CD14-positive monocyte (primary cell): ENCODE measurements at regions not wholly inside any gene's neighbourhood (a gene's known extent, or its start where the extent isn't known, plus 50 kb on each side); places are given as distances from the start of the nearest gene placed in this dataset.

Experiments
- DNase-seq, 3 donors: peaks; one replicate each; pipeline ENCODE4 v3.0.0-alpha.2; 2011 to 2022
- H2AFZ ChIP-seq: 2 replicates; pipeline ENCODE4 v1.6.0; 2012; ENCODE audit warnings: mild to moderate bottlenecking, low read depth, low read length, inconsistent platforms; ENCODE audit not compliant: insufficient read depth, poor library complexity, severe bottlenecking
- H3K27ac ChIP-seq, 2 donors: 1 replicate in 1 of 2; 2 replicates in 1 of 2; pipeline ENCODE4 v1.5.1; 2012 to 2013; ENCODE audit warnings: low read length in 2 of 2, control low read depth in 1 of 2, inconsistent platforms in 1 of 2, low read depth in 1 of 2, mild to moderate bottlenecking in 1 of 2
- H3K27me3 ChIP-seq, 2 donors: one replicate each; pipeline versions ENCODE4 v1.6.0 to v1.6.1; 2011 to 2013; ENCODE audit warnings: low read length in 2 of 2; ENCODE audit not compliant: control insufficient read depth in 2 of 2, insufficient read depth in 2 of 2
- H3K36me3 ChIP-seq, 2 donors: replicated peaks in 1 of 2; 1 replicate in 1 of 2; 2 replicates in 1 of 2; pipeline versions ENCODE4 v1.5.1 to v1.6.1; 2012 to 2013; ENCODE audit warnings: low read length in 2 of 2, control low read depth in 1 of 2, inconsistent platforms in 1 of 2, mild to moderate bottlenecking in 1 of 2; ENCODE audit not compliant: insufficient read depth in 2 of 2, control insufficient read depth in 1 of 2
- H3K4me1 ChIP-seq, 2 donors: 1 replicate in 1 of 2; 2 replicates in 1 of 2; pipeline versions ENCODE4 v1.5.1 to v1.6.1; 2012 to 2013; ENCODE audit warnings: low read length in 2 of 2, control low read depth in 1 of 2, inconsistent platforms in 1 of 2, mild to moderate bottlenecking in 1 of 2, moderate library complexity in 1 of 2; ENCODE audit not compliant: insufficient read depth in 2 of 2, control insufficient read depth in 1 of 2
- H3K4me2 ChIP-seq: replicated peaks from 2 replicates; pipeline ENCODE3; 2012; ENCODE audit warnings: low read length, moderate library complexity, mild to moderate bottlenecking; ENCODE audit not compliant: poor library complexity, severe bottlenecking; ENCODE audit errors: extremely low read depth
- H3K4me3 ChIP-seq, 3 experiments: fragments of 200-600 bp in 1 of 3; sonication (generic) in 1 of 3; replicated peaks in 1 of 3; 1 replicate in 2 of 3; 2 replicates in 1 of 3; pipeline ENCODE4 v1.5.1; 2011 to 2013; ENCODE audit warnings: low read length in 3 of 3, mild to moderate bottlenecking in 3 of 3, control low read depth in 2 of 3, low read depth in 2 of 3, inconsistent platforms in 1 of 3, moderate library complexity in 1 of 3
- H3K79me2 ChIP-seq: 2 replicates; pipeline ENCODE4 v1.6.0; 2012; ENCODE audit warnings: mild to moderate bottlenecking, control low read depth, inconsistent platforms, low read length, moderate library complexity; ENCODE audit not compliant: insufficient read depth
- H3K9ac ChIP-seq: 2 replicates; pipeline ENCODE4 v1.6.0; 2017; ENCODE audit warnings: low read length, mild to moderate bottlenecking; ENCODE audit not compliant: insufficient read depth, poor library complexity, severe bottlenecking
- H3K9me3 ChIP-seq, 2 donors: replicated peaks in 1 of 2; 1 replicate in 1 of 2; 2 replicates in 1 of 2; pipeline versions ENCODE4 v1.5.1 to v1.6.1; 2012 to 2013; ENCODE audit warnings: low read length in 2 of 2, control low read depth in 1 of 2; ENCODE audit not compliant: control insufficient read depth in 1 of 2, insufficient read depth in 1 of 2
- H4K20me1 ChIP-seq: 2 replicates; pipeline ENCODE4 v1.6.0; 2012; ENCODE audit warnings: mild to moderate bottlenecking, low read length, control low read depth, moderate library complexity; ENCODE audit not compliant: insufficient read depth
- H3K27ac Mint-ChIP-seq, 7 donors: one replicate each; pipeline ENCODE4 v1.8.0; 2020; ENCODE audit warnings: mild to moderate bottlenecking in 7 of 7, mixed read lengths in 7 of 7, moderate library complexity in 6 of 7, inconsistent platforms in 2 of 7
- H3K27me3 Mint-ChIP-seq, 3 donors: one replicate each; pipeline ENCODE4 v1.8.0; 2021 to 2022; ENCODE audit warnings: low read depth in 3 of 3, mild to moderate bottlenecking in 3 of 3, mixed read lengths in 3 of 3, moderate library complexity in 3 of 3, inconsistent platforms in 1 of 3
- H3K36me3 Mint-ChIP-seq, 2 donors: one replicate each; pipeline ENCODE4 v1.8.0; 2020; ENCODE audit warnings: mixed read lengths in 2 of 2, inconsistent platforms in 1 of 2, mild to moderate bottlenecking in 1 of 2
- H3K4me1 Mint-ChIP-seq: one replicate; pipeline ENCODE4 v1.8.0; 2020; ENCODE audit warnings: mild to moderate bottlenecking, mixed read lengths
- H3K4me3 Mint-ChIP-seq, 2 donors: one replicate each; pipeline ENCODE4 v1.8.0; 2020; ENCODE audit warnings: mild to moderate bottlenecking in 2 of 2, mixed read lengths in 2 of 2, moderate library complexity in 1 of 2
- H3K9me3 Mint-ChIP-seq, 7 donors: one replicate each; pipeline ENCODE4 v1.8.0; 2020 to 2022; ENCODE audit warnings: mixed read lengths in 7 of 7, mild to moderate bottlenecking in 6 of 7, moderate library complexity in 6 of 7, inconsistent platforms in 2 of 7
- CTCF ChIP-seq: fragments of 200-600 bp; IDR thresholded peaks from one replicate; pipeline ENCODE4 v1.8.0; 2022; ENCODE audit warnings: antibody characterized with exemption, mild to moderate bottlenecking
- WGBS: methylation state at CpG from one replicate; pipeline ENCODE4 v1.1.5; 2013; ENCODE audit warnings: missing lambda C conversion rate; ENCODE audit not compliant: insufficient coverage; 5-methylcytosine and 5-hydroxymethylcytosine counted together
- intact Hi-C, 2 donors: fragments of 100-400 bp; cut with micrococcal nuclease; formaldehyde crosslinking; loops; one replicate each; pipeline versions ENCODE4 v1.15.0 to v1.15.1; 2023

GRCh38 chr1:164470996-164471395, 88.0 kb upstream of the PBX1 start:
- Mint-ChIP-seq H3K27ac (no peak overlapping the region), H3K4me3 (no peak overlapping the region), H3K4me1 (no peaks in the 10 kb centered on the region), H3K9me3 (peaks cover 0 to 9% (median 2%) of the 10 kb centered on the region in 7 donors), H3K36me3 (no peaks in the 10 kb centered on the region), H3K27me3 (peaks cover 0 to 2% (median 2%) of the 10 kb centered on the region in 3 donors)
- Histone ChIP-seq H3K79me2 (no peaks in the 10 kb centered on the region), H3K4me2 (no peak overlapping the region), H3K9ac (no peak overlapping the region), H3K4me3 (no peak overlapping the region), H3K27ac (no peak overlapping the region), H4K20me1 (no peaks in the 10 kb centered on the region), H3K36me3 (no peaks in the 10 kb centered on the region), H3K9me3 (no peaks in the 10 kb centered on the region), H3K4me1 (no peaks in the 10 kb centered on the region), H2AFZ (no peak overlapping the region), H3K27me3 (no peaks in the 10 kb centered on the region)
- TF ChIP-seq CTCF = no peak
- intact Hi-C loops = no loop called here
- 86% methylated on average over 3 of the region's 5 CpGs for WGBS
- no peak for DNase-seq

GRCh38 chr1:164472841-164473240, 86.1 kb upstream of the PBX1 start:
- no peak overlapping the region for H3K9ac ChIP-seq
- H3K4me1 Mint-ChIP-seq = no peaks in the 10 kb centered on the region
- TF ChIP-seq CTCF = no peak
- H3K27me3 Mint-ChIP-seq = peaks cover 0 to 2% (median 2%) of the 10 kb centered on the region in 3 donors
- H3K9me3 ChIP-seq = no peaks in the 10 kb centered on the region
- no peaks in the 10 kb centered on the region for H3K36me3 ChIP-seq
- H3K4me3 ChIP-seq = no peak overlapping the region
- H3K9me3 Mint-ChIP-seq = peaks cover 0 to 11% (median 2%) of the 10 kb centered on the region in 7 donors
- no peaks in the 10 kb centered on the region for H3K79me2 ChIP-seq
- no peaks in the 10 kb centered on the region for H3K36me3 Mint-ChIP-seq
- intact Hi-C loops = no loop called here
- no peaks in the 10 kb centered on the region for H3K27me3 ChIP-seq
- H4K20me1 ChIP-seq = no peaks in the 10 kb centered on the region
- DNase-seq = no peak
- H3K4me1 ChIP-seq = no peaks in the 10 kb centered on the region
- no peak overlapping the region for H2AFZ ChIP-seq
- H3K4me2 ChIP-seq = no peak overlapping the region
- no peak overlapping the region for H3K27ac ChIP-seq
- WGBS = 80% methylated on average over 1 of the region's 1 CpG
- H3K4me3 Mint-ChIP-seq = no peak overlapping the region
- H3K27ac Mint-ChIP-seq = no peak overlapping the region
